HG03139 (cell line): ENCODE measurements at regions not wholly inside any gene's neighbourhood (a gene's known extent, or its start where the extent isn't known, plus 50 kb on each side); places are given as distances from the start of the nearest gene placed in this dataset.
A peak's percentile ranks its signal among the peaks of the same experiment; 100 is the strongest.
"Not testable (repeated sequence)": the region's sequence is repeated elsewhere in the genome, so short reads cannot be mapped to it uniquely, and the experiment has no call there.

Experiments used
- ATAC-seq: cut with Tn5 transposase; IDR thresholded peaks from one replicate; pipeline ENCODE4 v1.9.1; 2021; ENCODE audit not compliant: unreplicated experiment

GRCh38 chr9:42656789-42657188 is 473.3 kb downstream of the SPATA31A6 start:
- not testable (repeated sequence) for ATAC-seq

DNA sequence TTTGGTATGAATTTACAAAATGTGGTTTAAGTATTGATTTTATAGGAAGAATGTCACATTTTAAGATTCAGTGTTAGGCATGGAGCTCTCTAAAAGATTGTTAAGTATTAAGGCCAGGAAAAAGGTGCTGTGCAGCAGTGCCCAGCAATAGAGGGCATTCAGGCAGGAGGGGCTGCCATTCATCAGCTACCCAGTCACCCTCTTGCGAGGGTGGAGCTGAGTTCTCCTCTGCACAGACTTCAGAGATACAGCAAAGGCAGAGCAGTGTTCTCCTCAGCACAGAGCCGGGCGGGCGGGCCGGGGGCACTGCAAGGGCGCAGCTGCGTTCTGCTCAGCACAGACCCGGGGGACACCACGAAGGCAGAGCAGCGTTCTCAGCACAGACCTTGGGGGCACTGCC is 474.0 kb downstream of the SPATA31A6 start:
- not testable (repeated sequence) for ATAC-seq

GRCh38 chr9:42697146-42697545 is 513.7 kb downstream of the SPATA31A6 start:
- ATAC-seq, result not testable (repeated sequence)

GRCh38 chr9:42702890-42703289 is 519.4 kb downstream of the SPATA31A6 start:
- not testable (repeated sequence) for ATAC-seq

- ATAC-seq, result not testable (repeated sequence)
Measured at GRCh38 chr9:42724841-42725835, 541.7 kb downstream of the SPATA31A6 start.

DNA sequence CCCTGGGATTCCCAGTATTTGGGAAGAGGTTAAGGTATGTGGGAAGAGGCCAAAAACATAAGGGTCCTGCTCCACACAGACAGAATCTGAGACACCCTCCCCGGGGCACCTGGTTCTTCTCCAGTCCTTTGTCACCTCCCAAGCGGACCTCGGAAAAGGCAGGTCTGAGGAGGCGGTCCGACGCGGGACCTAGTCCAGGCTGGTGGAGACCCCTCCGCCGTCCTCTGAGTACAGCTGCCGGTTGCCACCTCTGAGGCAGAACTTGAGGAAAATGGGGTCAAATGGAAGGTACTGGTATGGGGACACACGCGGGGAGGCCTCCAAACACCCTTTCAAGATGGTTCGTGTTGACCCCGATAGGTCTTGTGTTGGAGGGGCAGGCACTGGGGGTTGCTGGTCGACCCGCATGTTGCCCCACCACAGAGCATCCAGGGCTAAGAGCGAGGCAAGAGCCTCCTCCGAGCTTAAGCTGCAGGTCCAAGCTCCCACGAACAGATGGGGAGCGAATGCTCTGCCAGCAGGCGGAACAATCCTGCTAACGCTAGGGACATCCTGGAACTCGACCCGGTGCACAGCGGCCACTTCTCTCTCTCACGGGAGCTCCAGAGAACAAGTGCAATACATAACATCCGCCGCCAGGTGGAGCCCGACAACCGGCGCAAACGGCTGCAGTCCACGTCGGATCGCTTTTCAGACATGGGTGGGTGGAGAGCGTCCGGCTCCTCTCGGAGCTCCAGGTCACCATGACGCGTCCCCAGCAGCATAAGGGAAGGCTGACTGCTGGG is 559.8 kb downstream of the SPATA31A6 start:
- ATAC-seq, result not testable (repeated sequence)

- not testable (repeated sequence) for ATAC-seq
Measured at GRCh38 chr9:42757251-42757650, 573.8 kb downstream of the SPATA31A6 start.

DNA sequence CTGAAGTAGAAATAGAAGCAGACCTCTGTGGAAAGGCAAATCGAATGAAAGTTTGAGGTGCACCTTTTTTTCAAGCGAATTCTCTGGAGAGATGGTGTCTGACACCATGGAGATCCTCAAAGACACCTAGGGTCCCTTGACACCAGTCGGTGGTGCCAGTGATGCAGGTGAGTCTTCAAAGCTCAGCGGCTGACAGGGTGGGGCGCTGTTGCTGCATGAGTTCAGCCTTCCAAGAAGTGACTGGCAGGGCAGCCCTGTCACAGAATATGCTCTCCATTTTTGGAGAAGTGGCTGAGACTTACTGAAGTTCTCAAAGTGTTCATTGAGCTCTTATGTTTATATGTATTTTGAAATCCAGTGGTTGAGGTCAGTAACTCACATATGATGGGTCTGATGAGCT is 575.9 kb downstream of the SPATA31A6 start:
- ATAC-seq, result not testable (repeated sequence)

- not testable (repeated sequence) for ATAC-seq
Measured at GRCh38 chr9:42782201-42782600, 598.7 kb downstream of the SPATA31A6 start.

GRCh38 chr9:42792725-42793124 is 609.3 kb downstream of the SPATA31A6 start:
- not testable (repeated sequence) for ATAC-seq

- not testable (repeated sequence) for ATAC-seq
Measured at GRCh38 chr9:42798571-42798970, 615.1 kb downstream of the SPATA31A6 start.

DNA sequence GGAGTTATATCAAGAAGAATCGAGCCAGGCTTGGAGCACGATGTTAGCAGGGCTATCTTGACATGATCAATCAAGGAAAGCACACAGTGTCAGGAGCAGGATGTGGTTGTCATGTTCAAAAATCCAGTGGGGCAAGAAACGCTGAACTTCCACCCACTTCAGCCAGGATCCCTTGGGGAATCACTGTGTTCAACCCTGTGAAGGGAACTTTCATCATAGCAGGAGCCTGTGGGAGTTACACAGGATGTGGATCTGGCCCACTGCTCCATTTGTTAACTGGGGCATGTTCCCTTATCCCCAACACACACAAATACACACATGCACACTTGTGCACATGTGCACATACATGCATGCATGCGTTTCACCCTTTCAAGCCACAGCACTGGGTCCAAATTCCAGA is 619.3 kb downstream of the SPATA31A6 start:
- ATAC-seq, result not testable (repeated sequence)

DNA sequence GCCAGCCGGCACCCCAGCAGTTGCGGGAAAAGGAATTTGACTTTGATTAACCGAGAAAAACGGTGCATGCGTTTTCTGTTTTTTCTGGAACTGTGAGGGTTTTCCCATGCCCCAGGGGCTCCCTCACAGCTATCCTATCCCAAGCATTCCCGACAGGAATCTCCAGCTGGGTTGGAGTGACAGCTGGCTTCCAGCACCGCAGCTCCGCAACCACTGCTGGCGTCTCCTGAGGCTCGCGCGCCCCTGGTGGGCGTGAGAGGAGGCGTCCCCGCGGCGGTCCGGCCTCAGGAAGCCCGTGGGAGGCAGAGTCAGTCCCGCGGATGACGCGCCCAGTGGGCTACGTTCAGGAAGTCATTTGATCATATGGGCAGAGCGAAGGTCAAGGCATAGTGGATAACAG is 623.2 kb downstream of the SPATA31A6 start:
- not testable (repeated sequence) for ATAC-seq

DNA sequence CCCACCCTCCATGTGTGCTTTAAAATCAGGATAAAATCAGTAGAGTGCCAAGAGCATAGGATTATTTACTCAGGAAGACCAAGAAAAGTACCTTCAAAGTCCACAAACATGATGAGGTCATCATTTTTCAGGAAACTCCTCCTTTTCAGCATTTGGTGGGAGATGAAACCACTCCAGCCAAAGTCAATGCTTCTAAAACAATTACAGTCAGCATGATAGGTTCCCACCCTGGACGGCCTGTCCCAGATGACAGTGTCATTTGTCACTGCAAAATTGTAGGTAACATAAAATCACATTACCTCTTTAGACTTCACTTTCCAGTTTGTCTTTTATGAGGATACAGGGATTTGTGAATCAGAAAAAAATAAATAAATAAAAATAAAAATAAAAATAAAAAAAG is 638.0 kb downstream of the SPATA31A6 start:
- not testable (repeated sequence) for ATAC-seq

GRCh38 chr9:42848156-42848555 is 664.7 kb downstream of the SPATA31A6 start:
- not testable (repeated sequence) for ATAC-seq

DNA sequence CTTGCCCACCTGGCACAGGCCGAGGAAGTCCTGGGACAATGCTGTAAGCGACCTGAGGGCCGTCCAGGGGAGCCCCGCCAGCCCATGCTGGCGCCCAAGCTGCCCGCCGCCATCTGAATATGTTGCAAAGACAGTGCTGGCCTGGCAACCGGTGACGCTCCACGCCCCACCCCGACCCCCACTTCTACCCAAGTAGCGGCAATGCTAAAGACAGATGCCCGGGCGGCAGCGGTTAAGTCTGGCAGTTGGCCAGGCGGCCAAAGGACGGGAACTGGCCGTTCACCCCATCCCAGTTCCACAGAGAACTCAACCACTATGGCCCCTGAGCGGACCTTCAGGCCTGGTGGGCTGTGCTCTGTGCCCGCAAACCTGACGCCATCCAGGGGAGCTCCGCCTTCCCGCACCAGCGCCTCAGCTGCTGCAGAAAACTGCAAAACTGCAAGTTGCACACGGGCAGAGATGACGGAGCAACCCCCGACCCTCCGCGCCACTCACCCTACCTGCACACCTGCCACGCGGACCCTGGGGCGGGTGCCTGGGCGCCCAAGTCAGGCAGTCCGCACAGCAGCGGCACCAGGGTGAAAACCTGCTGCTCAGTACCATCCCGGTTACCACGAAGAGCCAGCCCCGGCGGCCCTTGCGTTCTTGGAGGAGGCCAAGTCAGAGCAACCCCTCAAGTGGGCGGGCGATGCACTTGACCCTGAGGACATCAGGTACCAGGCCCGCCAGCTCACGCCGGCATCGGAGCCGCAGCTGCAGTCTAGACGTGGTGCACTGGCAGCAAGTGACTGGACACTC is 667.6 kb downstream of the SPATA31A6 start:
- not testable (repeated sequence) for ATAC-seq

DNA sequence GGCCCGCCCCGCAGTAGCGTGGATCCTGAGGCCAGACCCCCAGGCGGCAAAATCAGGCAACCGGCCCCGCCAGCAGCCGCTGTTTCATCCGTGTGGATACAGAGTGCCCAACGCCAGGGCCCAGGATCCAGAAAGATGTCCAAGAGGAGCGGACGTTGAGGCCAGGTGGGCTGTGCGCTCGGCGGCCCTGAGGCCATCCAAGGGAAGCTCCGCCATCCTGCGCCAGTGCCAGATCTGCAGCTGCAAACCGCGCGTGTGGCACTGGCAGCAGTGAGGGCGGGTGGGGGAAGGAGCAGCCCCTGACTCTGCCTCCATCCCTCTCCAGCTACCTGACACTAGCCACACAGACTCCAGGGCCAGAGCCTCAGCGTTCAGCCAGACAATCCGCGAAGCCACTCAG is 668.2 kb downstream of the SPATA31A6 start:
- not testable (repeated sequence) for ATAC-seq

GRCh38 chr9:42852133-42852930 is 668.9 kb downstream of the SPATA31A6 start:
- ATAC-seq, result peak; percentile 81

- not testable (repeated sequence) for ATAC-seq
Measured at GRCh38 chr9:42860133-42860532, 676.7 kb downstream of the SPATA31A6 start.

GRCh38 chr9:42862465-42862864 is 679.0 kb downstream of the SPATA31A6 start:
- not testable (repeated sequence) for ATAC-seq
